ENCODE measurements at regions not wholly inside any gene's neighbourhood (a gene's known extent, or its start where the extent isn't known, plus 50 kb on each side); places are given as distances from the start of the nearest gene placed in this dataset.
A peak's percentile ranks its signal among the peaks of the same experiment; 100 is the strongest.

DNA sequence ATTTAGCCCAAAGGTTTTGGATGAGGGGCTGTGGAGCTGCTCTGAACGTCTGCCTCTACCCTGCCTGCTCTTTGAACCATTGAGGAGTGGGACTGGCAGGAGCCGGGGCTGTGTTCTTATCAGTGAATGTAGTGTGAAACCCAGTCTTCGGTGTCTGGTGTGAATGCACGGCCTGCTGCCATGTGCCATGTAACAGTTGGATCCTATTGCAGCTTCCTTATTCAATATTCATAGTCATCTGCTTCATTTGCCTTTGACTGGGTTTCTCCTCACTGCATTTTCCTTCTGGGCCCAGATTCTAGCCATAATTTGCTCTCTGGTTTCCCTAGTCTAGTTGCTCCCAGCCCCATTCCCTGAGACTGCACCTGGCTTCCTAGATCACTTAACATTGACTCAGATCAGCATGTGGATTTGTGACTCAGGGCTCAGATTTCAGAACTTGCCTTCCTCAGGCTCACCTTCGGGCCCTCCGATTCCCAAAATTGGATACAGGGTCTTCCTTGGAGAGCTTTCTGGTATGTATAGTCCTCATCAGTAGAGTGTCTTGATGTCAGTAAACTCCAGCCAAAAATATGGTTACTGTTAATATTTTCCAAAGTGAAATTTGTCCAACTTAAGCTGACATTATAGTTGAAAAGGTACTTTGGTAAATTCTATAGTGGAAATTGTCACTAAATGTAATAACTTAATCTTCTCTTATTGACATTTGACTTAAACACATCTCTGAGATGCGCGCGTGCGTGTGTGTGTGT lies 94.0 kb upstream of the DDIT4L start:
- no peak for FAIRE-seq

DNA sequence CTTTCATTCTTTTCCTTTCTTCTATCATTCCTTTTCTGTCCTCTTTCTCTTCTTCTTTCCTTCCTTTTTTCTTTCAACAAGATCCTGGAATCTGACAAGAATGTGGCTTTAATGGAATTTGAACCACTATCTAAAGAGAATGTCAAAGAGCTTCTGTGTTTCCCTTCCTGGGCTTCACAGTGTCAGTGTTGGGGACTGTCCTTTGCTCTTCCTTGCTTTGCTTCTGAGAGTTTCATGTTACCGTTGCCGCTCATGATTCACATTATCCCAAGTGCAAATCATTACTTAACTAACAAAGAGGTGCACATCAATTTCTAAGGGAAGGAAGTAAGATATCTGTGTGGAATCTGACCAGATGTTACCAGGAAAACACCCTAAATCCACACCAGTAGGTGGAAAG lies 90.5 kb upstream of the DDIT4L start:
- FAIRE-seq: no peak

DNA sequence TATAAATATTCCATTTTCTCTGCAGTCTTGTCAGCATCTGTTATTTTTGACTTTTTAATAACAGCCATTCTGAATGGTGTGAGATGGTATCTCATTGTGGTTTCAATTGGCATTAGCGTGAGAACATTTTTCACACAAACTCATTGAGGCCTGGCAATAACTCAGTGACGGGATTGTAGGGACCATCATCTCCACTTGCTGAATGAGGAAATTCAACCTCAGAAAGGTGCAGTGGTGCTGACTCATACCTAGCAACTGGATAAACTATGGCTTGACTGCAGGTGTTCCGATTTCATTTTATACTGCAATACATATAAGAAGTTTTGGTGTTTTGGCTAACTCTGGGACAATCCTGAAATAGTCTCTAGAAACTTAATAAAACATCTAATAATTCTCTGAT lies 88.3 kb upstream of the DDIT4L start:
- no peak for FAIRE-seq

DNA sequence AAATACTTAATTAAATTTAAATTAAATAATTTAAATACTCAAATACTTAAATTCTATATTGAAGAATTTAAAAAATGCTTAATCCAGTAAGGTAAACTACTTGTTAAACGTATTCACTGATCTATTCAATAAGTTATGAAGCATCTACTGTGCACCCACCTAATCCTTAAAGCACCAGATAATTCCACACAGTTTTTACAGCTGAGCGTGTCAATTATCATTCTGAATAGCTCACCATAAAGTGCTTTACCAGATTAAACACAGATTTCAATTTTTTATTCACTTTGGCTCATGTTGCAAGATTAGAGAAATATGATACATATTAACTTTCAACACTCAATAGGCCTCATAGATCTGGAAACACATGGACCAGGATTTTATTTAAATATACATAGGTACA lies 79.2 kb upstream of the DDIT4L start:
- FAIRE-seq: no peak

DNA sequence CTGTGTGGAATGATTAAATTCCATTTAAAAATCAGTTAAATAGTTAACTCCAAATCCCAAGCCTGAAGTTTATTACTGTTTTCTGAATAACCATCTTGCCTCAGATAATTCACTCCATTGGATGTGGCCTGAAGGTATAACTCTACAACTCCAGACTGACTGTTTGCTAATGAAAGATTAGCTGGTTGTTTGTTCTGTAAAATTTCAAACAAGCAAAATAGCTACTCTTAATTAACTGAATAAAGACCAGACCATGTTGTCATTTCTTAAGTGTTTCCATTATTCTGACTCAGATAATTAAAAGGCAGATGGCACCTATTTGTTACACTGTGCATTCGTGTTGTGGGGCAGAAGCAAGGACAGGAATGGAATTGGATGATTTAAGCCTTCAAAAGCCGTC lies 78.5 kb upstream of the DDIT4L start:
- FAIRE-seq: peak; percentile 61

DNA sequence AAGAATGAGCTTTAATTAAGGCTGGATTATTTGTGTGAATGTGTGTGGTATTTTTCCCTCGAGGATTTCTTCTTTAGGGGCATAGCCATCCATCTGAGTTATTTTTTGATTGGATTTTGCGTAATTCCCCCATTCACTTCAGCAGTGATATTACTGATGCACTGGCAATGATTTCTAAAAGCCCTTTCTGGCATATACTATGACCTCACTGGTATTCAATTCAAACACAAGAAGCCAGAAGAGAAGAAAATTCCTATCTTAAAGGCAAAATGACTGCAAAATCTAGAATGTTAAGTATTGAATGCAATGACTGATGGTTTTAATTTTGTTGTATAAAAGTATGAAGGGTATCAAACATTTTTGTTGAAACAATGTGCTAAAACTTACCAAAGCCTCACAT lies 71.1 kb upstream of the DDIT4L start:
- FAIRE-seq: no peak

DNA sequence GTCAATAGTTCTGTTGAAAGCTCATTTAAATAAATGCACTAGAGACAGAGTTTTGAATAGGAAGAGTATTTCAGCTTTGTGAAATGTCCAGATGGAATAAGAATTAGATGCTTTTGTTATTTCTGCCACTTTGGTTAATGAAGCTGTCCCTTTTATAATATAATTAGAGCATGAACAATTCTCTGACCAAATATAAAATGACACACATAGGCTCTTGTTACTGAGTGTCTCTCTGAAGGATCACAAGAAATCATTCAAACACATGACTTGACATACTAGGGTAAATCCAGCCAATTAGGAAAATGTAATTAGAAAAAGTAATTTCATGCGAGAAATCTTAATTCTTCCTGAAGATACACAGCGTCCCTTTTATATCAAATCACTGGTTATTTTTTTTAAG lies 68.4 kb upstream of the DDIT4L start:
- FAIRE-seq: peak; percentile 15

DNA sequence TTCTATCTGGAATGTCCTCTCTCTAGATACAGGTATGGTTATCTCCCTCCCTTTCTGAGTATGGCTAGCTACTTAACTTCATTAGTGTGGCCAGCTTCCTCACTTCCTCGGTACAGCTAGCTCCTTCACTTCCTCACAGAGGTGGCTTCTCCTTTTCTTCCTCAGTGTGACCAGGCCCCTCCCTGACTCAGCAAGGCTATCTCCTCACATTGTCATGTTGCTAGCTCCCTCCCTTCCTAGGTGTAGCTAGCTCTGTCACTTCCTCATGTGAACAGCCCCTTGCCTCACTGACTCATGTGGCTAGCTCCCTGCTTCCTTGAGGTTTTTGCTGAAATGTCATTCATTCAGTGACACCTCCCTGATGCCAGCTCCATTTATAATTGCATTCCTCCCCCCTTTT lies 67.3 kb upstream of the DDIT4L start:
- no peak for FAIRE-seq

DNA sequence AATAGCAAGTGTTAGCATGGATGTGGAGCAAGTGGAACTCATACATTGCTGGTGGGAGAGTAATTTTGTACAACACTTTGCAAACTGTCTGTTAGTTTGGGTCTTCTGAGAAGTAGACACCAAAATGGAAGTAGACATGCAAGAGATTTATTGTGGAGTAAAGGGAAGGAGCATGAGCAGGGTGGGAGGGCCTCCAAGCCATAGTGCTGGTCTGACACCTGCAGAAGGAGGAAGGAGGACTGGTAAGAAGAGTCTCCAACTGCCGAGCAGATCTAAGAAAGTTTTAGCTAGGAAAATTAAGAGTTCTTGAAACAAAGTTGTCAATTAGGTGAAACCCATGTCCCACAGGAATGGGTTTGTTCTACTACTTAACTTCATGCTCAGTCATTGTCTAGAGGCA lies 64.0 kb upstream of the DDIT4L start:
- FAIRE-seq: no peak

DNA sequence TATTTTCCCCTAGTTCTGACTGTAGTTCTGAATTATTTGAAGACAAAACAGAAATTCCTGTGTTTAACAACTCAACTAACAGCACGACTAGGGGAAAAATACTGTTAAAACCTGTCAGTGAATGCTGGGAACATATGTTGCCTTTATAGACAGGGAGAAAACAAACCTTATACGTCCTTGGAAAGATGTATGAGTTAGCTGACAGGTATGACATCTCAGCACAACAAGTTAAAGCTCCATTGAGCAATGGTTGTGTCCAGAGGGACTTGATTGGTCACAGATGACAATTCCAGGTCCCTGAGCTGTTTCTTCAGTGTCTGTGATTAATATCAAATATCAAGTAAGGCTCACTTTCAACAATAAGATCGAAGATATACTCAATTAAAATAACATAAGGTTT lies 58.2 kb upstream of the DDIT4L start:
- no peak for FAIRE-seq

DNA sequence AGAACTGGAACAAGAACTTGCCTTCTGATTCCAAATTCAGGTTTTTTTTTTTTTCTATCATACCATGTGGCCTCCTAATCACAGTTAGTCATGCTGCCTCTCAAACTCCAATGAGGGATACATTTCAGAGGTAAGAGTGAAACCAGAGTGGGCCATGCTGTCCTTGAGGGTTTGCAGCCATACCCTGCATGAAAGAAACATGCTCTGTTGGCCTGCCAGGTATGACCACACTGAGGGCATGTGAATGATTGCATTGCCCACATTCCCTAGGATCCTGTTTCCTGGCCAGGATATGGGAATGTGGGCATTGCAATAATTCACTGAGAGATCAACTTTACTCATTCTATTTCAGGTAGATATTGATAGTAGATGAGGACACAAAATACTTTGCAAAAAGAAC lies 56.4 kb upstream of the DDIT4L start:
- FAIRE-seq: no peak

DNA sequence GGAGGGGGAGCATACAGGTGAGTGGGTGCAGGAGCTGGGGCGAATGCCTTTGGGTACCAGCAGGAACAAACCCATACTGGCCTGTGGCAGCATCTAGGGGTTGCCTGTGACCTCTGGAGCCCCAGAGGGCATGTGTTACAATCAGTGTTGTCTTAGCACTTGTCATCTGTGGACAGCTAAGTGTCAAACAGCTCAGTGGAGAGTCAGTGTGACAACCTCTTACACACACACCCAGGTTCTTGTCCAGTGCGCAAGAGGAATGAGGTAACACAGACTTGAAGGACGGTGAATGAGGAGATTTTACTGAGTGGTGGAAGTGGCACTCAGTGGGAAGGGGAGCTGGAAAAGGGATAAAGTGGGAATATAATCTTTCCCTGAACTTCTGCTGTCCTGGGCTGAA lies 54.1 kb upstream of the DDIT4L start:
- no peak for FAIRE-seq

All from endometrium (tissue), 2 donors.